ENCODE measurements at regions not wholly inside any gene's neighbourhood (a gene's known extent, or its start where the extent isn't known, plus 50 kb on each side); places are given as distances from the start of the nearest gene placed in this dataset.

DNA sequence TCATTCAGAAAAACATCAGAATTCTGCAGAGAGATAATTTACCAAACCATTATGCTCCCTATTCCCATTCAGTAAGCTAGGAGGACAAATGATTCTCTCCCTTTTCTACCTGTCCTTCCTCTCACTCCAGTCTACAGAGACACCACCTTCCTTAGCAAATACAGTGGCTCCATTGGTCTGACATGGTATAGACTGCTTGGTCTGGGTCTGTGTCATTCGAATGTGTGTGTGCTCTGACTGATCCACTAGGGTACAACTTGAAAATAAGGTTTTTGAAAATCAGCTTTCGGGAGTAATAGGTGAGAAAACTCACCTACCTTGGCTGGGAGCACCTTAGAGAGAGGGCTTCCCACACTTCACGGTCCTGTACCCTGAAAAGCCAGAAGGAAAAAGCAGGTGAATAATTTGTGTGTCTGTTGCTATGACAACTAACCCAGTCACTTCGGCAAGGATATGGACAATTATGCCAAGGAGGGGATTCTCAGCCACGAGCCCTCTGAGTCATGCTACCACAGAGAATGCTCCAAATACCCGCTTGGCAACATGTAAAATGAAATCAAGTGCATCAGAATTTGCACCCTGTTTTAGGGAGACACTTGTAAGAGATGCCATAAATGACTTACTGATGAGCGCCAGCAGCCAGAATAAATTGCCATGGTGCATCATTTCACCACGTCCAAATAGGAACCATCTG is 114.5 kb upstream of the PRKCQ start:
- TF ChIP-seq POLR2AphosphoS5 (IDR thresholded peaks at IDR 0.05; ENCODE audit: insufficient read depth, low read depth, low read length) (no peak), CTCF (IDR thresholded peaks at IDR 0.05; ENCODE audit: extremely low read depth in 1 of 2, insufficient read depth in 1 of 2, low read depth in 1 of 2, low read length in 2 of 2) (no peak)
